ENCODE measurements at regions not wholly inside any gene's neighbourhood (a gene's known extent, or its start where the extent isn't known, plus 50 kb on each side); places are given as distances from the start of the nearest gene placed in this dataset.

DNA sequence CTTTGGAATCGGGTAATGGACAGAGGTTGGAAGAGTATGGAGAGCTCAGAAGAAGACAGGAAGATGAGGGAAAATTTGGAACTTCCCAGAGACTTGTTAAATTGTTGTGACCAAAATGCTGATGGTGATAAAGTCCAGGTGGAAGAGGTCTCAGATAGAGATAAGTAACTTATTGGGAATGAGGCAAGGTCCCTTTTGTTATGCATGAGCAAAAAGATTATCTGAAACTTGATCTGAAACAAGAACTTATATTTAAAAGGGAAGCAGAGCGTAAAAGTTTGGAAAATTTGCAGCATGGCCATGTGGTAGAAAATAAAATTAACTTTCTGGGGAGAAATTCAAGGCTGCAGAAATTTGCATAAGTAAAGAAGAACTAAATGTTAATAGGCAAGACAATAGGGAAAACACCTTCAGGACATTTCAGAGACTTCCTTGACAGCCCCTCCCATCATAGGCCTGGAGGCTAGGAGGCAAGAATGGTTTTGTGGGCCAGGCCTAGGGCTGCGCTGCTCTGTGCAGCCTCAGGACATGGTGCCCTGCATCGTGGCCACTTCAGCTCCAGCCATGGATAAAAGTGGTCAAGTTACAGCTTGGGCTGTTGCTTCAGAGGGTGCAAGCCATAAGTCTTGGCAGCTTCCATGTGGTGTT lies 425.7 kb upstream of the PRICKLE1 start:
- Histone ChIP-seq H3K27ac (no peak overlapping the region), H3K4me3 (no peak overlapping the region), H3K27me3 (no peaks in the 10 kb centered on the region), H3K36me3 (no peaks in the 10 kb centered on the region), H3K9me3 (no peaks in the 10 kb centered on the region), H3K4me1 (no peaks in the 10 kb centered on the region)
- intact Hi-C loops (cut with DNase I), result no loop called here
- 75 to 86% methylated on average over 4 of the region's 4 CpGs for WGBS, 2 donors
- TF ChIP-seq POLR2A (IDR thresholded peaks at IDR 0.05) (no peak), EP300 (IDR thresholded peaks at IDR 0.05) (no peak), POLR2AphosphoS5 (IDR thresholded peaks at IDR 0.05) (no peak)
- TF ChIP-seq, protein P1, sequence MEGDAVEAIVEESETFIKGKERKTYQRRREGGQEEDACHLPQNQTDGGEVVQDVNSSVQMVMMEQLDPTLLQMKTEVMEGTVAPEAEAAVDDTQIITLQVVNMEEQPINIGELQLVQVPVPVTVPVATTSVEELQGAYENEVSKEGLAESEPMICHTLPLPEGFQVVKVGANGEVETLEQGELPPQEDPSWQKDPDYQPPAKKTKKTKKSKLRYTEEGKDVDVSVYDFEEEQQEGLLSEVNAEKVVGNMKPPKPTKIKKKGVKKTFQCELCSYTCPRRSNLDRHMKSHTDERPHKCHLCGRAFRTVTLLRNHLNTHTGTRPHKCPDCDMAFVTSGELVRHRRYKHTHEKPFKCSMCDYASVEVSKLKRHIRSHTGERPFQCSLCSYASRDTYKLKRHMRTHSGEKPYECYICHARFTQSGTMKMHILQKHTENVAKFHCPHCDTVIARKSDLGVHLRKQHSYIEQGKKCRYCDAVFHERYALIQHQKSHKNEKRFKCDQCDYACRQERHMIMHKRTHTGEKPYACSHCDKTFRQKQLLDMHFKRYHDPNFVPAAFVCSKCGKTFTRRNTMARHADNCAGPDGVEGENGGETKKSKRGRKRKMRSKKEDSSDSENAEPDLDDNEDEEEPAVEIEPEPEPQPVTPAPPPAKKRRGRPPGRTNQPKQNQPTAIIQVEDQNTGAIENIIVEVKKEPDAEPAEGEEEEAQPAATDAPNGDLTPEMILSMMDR (IDR thresholded peaks at IDR 0.05), result no peak
- no peak for DNase-seq

- intact Hi-C loops (cut with DNase I), result no loop called here
- no peak overlapping the region for H3K4me3 ChIP-seq
- H3K9me3 ChIP-seq, result no peaks in the 10 kb centered on the region
- H3K4me1 ChIP-seq, result peaks cover 0 to 10% (median 0%) of the 10 kb centered on the region in 4 donors
- TF ChIP-seq EP300 (IDR thresholded peaks at IDR 0.05), result no peak
- no peak overlapping the region for H3K27ac ChIP-seq
- 47 to 61% methylated on average over 2 of the region's 2 CpGs for WGBS, 2 donors
- DNase-seq, result no peak
- H3K27me3 ChIP-seq, result no peaks in the 10 kb centered on the region
- H3K36me3 ChIP-seq, result no peaks in the 10 kb centered on the region
Measured at GRCh38 chr12:43011383-43011926, 421.9 kb upstream of the PRICKLE1 start.

DNA sequence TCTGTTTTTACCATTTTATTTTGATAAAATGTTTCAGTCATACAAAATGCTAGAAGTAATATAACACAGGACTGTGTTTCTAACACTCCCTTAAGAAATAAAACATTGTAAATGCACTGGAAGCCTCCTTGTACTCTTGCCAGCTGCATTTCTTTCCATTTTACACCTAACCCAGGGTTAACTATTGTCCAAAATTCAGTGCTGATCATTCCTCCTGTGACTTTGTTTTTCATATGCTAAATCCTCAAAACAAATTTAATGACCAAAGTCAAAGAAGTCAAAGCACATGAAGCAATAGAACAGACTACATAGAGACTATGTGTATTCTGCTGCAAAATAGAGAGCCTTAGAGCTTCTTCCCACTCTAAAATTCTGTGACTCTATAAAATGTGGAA lies 420.3 kb upstream of the PRICKLE1 start:
- intact Hi-C loops (cut with DNase I), result no loop called here
- DNase-seq, result no peak
- Histone ChIP-seq H3K27me3 (no peaks in the 10 kb centered on the region), H3K9me3 (no peaks in the 10 kb centered on the region), H3K36me3 (no peaks in the 10 kb centered on the region), H3K27ac (no peak overlapping the region), H3K4me1 (peaks cover 0 to 10% (median 0%) of the 10 kb centered on the region in 4 donors), H3K4me3 (no peak overlapping the region)
- TF ChIP-seq POLR2AphosphoS5 (IDR thresholded peaks at IDR 0.05) (no peak), POLR2A (IDR thresholded peaks at IDR 0.05) (no peak), EP300 (IDR thresholded peaks at IDR 0.05) (no peak)
- TF ChIP-seq, protein P1 (IDR thresholded peaks at IDR 0.05), result no peak

DNA sequence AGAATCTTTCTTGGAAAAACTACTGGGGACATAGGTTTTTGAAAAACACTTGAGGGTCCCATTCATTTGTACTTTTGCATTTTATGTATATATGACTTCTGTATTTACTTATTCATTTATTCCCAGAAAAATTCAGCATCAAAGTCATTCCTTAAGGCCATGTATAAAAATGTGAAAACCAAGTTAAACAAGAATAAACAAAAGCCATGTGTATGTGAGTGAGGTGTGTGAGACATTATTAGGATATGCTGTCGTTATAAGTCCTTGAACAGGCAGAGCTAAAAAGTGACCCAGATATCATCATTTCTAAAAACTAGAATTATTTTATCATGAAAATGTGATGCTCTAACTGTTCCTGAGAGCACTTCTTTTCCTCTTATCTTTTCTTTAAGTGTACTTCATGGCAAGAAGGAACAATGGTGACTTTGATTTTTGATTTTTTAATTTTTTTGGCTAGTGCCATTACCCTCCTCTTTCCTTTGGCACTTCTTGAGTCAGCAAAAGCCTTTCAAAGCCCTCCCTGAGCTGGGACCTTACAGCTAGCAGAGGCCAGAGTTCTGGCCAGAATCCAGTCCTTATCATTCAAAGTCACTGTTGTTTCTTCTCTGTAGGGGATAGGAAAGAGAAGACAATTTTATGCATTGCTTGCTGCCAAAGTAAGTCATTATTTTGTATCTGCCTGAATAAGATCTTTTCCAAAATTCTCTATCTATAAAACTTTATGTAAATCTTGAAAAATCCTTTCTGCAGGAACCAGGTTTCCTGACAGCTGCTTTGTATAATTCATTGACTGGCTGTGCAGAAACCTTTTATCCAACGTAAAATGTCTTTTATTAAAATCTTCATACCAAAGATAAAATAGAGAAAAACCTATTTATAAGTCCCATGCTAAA lies 419.7 kb upstream of the PRICKLE1 start:
- H3K27me3 ChIP-seq, result no peaks in the 10 kb centered on the region
- 73 to 82% methylated on average over 2 of the region's 2 CpGs for WGBS, 2 donors
- no peaks in the 10 kb centered on the region for H3K9me3 ChIP-seq
- no peak overlapping the region for H3K4me3 ChIP-seq
- intact Hi-C loops (cut with DNase I), result no loop called here
- no peak overlapping the region for H3K27ac ChIP-seq
- H3K4me1 ChIP-seq, result peaks cover 0 to 10% (median 0%) of the 10 kb centered on the region in 4 donors
- H3K36me3 ChIP-seq, result no peaks in the 10 kb centered on the region
- TF ChIP-seq, protein P1 (IDR thresholded peaks at IDR 0.05), result no peak
- TF ChIP-seq EP300 (IDR thresholded peaks at IDR 0.05) (no peak), POLR2AphosphoS5 (IDR thresholded peaks at IDR 0.05) (no peak)
- no peak for DNase-seq

GRCh38 chr12:43004908-43005307 lies 415.4 kb upstream of the PRICKLE1 start:
- TF ChIP-seq POLR2AphosphoS5 (IDR thresholded peaks at IDR 0.05), result no peak
- no peak for TF ChIP-seq POLR2A (IDR thresholded peaks at IDR 0.05)
- no peak for TF ChIP-seq EP300 (IDR thresholded peaks at IDR 0.05)
- TF ChIP-seq, protein P1 (IDR thresholded peaks at IDR 0.05), result no peak
- Histone ChIP-seq H3K36me3 (no peaks in the 10 kb centered on the region), H3K27ac (no peak overlapping the region), H3K27me3 (no peaks in the 10 kb centered on the region), H3K4me3 (no peak overlapping the region), H3K4me1 (peaks cover 0 to 8% (median 0%) of the 10 kb centered on the region in 4 donors), H3K9me3 (no peaks in the 10 kb centered on the region)
- intact Hi-C loops (cut with DNase I), result no loop called here
- WGBS, 2 donors, result 35 to 52% methylated on average over 6 of the region's 6 CpGs
- no peak for DNase-seq
